ENCODE measurements at regions not wholly inside any gene's neighbourhood (a gene's known extent, or its start where the extent isn't known, plus 50 kb on each side); places are given as distances from the start of the nearest gene placed in this dataset.

DNA sequence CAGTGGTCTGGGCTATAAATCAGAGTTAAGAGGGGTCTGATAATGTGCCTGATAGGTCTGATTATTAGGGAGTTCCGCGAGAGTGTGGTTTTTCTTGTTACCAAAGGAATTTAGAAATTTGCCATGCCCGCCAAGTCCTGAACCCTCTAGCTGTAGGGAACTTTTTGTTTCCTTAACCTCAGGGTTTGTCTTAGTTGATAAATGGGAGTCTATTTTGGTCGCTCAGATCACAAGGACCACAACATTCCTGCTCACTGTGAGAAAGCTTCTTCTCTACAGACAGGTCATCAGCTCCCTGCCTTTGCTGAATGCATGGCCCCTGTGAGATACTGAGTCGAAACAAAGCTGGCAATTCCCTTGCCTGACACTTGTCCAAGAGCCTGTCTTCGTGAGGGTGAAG is 497.8 kb downstream of the HS3ST4 start:
- DNase-seq (ENCODE audit: low read depth), result no peak
- H3K36me3 ChIP-seq (ENCODE audit: control insufficient read depth, insufficient read depth, low read length), result no peaks in the 10 kb centered on the region
- TF ChIP-seq, protein P1, sequence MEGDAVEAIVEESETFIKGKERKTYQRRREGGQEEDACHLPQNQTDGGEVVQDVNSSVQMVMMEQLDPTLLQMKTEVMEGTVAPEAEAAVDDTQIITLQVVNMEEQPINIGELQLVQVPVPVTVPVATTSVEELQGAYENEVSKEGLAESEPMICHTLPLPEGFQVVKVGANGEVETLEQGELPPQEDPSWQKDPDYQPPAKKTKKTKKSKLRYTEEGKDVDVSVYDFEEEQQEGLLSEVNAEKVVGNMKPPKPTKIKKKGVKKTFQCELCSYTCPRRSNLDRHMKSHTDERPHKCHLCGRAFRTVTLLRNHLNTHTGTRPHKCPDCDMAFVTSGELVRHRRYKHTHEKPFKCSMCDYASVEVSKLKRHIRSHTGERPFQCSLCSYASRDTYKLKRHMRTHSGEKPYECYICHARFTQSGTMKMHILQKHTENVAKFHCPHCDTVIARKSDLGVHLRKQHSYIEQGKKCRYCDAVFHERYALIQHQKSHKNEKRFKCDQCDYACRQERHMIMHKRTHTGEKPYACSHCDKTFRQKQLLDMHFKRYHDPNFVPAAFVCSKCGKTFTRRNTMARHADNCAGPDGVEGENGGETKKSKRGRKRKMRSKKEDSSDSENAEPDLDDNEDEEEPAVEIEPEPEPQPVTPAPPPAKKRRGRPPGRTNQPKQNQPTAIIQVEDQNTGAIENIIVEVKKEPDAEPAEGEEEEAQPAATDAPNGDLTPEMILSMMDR (IDR thresholded peaks at IDR 0.05; ENCODE audit: insufficient read depth, low read length, poor library complexity, severe bottlenecking), result no peak

DNA sequence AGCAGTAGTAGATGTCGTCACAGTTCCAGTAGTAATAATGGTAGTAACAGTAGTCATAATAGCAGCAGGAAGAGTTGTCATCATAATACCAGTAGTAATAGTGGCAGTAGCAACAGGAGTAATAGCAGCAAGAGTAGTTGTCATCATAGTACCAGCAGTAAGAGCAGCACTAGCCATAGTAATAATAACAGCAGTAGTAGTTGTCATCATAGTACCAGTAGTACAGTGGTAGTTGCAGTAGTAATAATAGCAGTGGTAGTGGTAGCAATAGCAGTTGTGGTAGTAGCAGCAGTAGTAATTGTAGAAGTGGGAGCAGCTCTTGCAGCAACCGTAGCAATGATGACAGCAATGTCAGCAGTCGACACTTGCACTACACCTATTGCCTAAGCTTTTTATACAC is 502.8 kb downstream of the HS3ST4 start:
- Histone ChIP-seq H3K36me3 (ENCODE audit: control insufficient read depth, insufficient read depth, low read length) (no peaks in the 10 kb centered on the region), H3K4me3 (ENCODE audit: low read depth, low read length) (no peak overlapping the region), H3K27me3 (ENCODE audit: control insufficient read depth, insufficient read depth, low read length) (no peaks in the 10 kb centered on the region)
- TF ChIP-seq, protein P1 (IDR thresholded peaks at IDR 0.05; ENCODE audit: insufficient read depth, low read length, poor library complexity, severe bottlenecking), result no peak
- DNase-seq (ENCODE audit: low read depth), result no peak

More for the DNA sequence above, 497.8 kb downstream of the HS3ST4 start:
- no peaks in the 10 kb centered on the region for H3K27me3 ChIP-seq (ENCODE audit: control insufficient read depth, insufficient read depth, low read length)
- H3K4me3 ChIP-seq (ENCODE audit: low read depth, low read length), result no peak overlapping the region

DNA sequence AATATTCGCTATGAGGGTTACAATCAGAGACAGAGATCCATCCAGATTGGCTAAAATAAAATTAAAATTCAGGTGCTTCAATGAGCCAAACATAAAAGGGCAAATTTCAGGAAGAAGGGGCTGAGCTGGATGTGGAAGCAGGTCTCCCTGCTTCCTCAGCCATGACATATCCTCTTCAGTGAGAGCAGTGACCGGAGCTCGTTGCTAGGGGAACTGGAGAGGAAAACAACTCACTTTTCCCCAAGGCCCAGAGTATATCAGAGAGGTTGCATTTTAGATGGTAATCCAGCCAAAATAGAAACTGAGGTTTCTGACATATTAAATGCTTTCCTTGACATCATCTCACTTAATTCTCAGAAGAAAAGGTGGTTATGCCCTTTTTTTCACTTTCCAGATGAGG is 503.5 kb downstream of the HS3ST4 start:
- no peak for DNase-seq (ENCODE audit: low read depth)
- TF ChIP-seq, protein P1 (IDR thresholded peaks at IDR 0.05; ENCODE audit: insufficient read depth, low read length, poor library complexity, severe bottlenecking), result no peak
- H3K4me3 ChIP-seq (ENCODE audit: low read depth, low read length), result no peak overlapping the region
- H3K27me3 ChIP-seq (ENCODE audit: control insufficient read depth, insufficient read depth, low read length), result no peaks in the 10 kb centered on the region
- no peaks in the 10 kb centered on the region for H3K36me3 ChIP-seq (ENCODE audit: control insufficient read depth, insufficient read depth, low read length)

GRCh38 chr16:26196310-26196709 is 504.6 kb downstream of the HS3ST4 start:
- Histone ChIP-seq H3K27me3 (ENCODE audit: control insufficient read depth, insufficient read depth, low read length) (no peaks in the 10 kb centered on the region), H3K36me3 (ENCODE audit: control insufficient read depth, insufficient read depth, low read length) (no peaks in the 10 kb centered on the region), H3K4me3 (ENCODE audit: low read depth, low read length) (no peak overlapping the region)
- TF ChIP-seq, protein P1 (IDR thresholded peaks at IDR 0.05; ENCODE audit: insufficient read depth, low read length, poor library complexity, severe bottlenecking), result no peak
- DNase-seq (ENCODE audit: low read depth), result no peak

DNA sequence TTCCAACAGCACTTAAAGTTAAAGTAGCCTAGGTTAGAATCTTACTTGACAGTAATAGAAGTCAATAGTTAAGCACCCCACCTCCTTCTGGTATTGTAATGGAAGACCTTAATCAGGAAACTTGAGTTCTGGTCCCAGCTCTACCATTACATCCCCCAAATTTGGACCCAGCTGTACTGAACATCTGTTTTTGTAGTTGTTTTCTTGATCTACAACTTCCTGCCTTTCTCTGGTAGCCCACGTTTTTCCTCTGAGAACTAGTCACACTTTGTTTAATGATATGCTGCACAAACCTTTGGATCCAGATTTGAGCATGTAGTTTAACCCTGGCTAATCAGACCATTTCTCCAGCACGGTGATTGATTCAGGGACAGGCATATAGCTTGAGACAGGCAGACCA is 505.0 kb downstream of the HS3ST4 start:
- Histone ChIP-seq H3K4me3 (ENCODE audit: low read depth, low read length) (no peak overlapping the region), H3K36me3 (ENCODE audit: control insufficient read depth, insufficient read depth, low read length) (no peaks in the 10 kb centered on the region), H3K27me3 (ENCODE audit: control insufficient read depth, insufficient read depth, low read length) (no peaks in the 10 kb centered on the region)
- DNase-seq (ENCODE audit: low read depth), result no peak
- TF ChIP-seq, protein P1 (IDR thresholded peaks at IDR 0.05; ENCODE audit: insufficient read depth, low read length, poor library complexity, severe bottlenecking), result no peak

DNA sequence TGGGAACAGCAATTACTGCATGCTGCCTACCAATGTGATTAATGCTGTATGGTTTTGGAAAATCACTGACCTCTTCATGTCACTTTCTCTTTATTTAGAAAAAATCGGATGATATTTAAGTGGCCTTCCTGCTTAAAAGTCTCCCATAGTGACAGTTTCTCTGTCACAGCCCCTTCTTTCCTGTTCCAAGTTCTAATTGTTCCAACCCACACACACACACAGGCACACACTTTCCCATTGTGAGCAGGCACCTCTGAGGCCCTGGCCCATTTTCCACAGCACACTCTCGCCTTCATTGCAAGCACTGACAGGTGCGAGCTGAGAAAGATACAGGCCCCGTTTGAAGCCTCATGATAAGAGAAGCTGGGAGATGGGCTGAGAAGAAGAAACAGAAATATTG is 505.9 kb downstream of the HS3ST4 start:
- no peak for DNase-seq (ENCODE audit: low read depth)
- Histone ChIP-seq H3K27me3 (ENCODE audit: control insufficient read depth, insufficient read depth, low read length) (no peaks in the 10 kb centered on the region), H3K36me3 (ENCODE audit: control insufficient read depth, insufficient read depth, low read length) (no peaks in the 10 kb centered on the region), H3K4me3 (ENCODE audit: low read depth, low read length) (no peak overlapping the region)
- TF ChIP-seq, protein P1 (IDR thresholded peaks at IDR 0.05; ENCODE audit: insufficient read depth, low read length, poor library complexity, severe bottlenecking), result no peak
